ENCODE measurements at regions not wholly inside any gene's neighbourhood (a gene's known extent, or its start where the extent isn't known, plus 50 kb on each side); places are given as distances from the start of the nearest gene placed in this dataset.

DNA sequence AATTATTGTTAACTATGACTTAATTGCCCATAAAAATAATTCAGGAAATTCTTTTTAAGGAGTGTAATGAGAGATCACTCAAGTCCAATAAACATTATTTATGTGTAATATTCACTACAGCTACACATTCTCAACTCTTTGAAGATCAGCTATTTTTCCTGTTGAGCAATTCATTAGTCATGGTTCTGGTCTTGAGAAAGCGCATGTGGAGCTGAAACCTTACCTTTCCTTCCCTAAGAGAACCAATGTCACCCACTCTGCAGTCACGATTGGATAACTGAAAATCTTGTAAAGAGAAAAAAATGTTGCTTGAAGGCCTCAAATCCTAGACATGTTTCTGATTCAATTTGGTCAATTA is 736.9 kb upstream of the MARCKS start:
- TF ChIP-seq, protein P1, sequence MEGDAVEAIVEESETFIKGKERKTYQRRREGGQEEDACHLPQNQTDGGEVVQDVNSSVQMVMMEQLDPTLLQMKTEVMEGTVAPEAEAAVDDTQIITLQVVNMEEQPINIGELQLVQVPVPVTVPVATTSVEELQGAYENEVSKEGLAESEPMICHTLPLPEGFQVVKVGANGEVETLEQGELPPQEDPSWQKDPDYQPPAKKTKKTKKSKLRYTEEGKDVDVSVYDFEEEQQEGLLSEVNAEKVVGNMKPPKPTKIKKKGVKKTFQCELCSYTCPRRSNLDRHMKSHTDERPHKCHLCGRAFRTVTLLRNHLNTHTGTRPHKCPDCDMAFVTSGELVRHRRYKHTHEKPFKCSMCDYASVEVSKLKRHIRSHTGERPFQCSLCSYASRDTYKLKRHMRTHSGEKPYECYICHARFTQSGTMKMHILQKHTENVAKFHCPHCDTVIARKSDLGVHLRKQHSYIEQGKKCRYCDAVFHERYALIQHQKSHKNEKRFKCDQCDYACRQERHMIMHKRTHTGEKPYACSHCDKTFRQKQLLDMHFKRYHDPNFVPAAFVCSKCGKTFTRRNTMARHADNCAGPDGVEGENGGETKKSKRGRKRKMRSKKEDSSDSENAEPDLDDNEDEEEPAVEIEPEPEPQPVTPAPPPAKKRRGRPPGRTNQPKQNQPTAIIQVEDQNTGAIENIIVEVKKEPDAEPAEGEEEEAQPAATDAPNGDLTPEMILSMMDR (IDR thresholded peaks at IDR 0.05), result no peak
- no peak for TF ChIP-seq POLR2A (IDR thresholded peaks at IDR 0.05)

All from ovary (tissue), 3 donors.